ENCODE measurements at regions not wholly inside any gene's neighbourhood (a gene's known extent, or its start where the extent isn't known, plus 50 kb on each side); places are given as distances from the start of the nearest gene placed in this dataset.

GRCh38 chr21:16932314-16932713 is 580.5 kb upstream of the CXADR start:
- Histone ChIP-seq H3K9me2 (ENCODE audit: insufficient read depth) (no peaks in the 10 kb centered on the region), H3K4me1 (ENCODE audit: insufficient read depth) (0 out of 2 replicates have a peak, but pooled peaks cover 5% of the 10 kb centered on the region), H3K36me3 (ENCODE audit: insufficient read depth) (no peaks in the 10 kb centered on the region), H3F3A (replicated peaks; ENCODE audit: low read depth) (no peaks in the 10 kb centered on the region), H3K4me2 (no peak overlapping the region), H4K20me1 (replicated peaks; ENCODE audit: insufficient read depth) (no peaks in the 10 kb centered on the region), H3K27ac (ENCODE audit: low read depth) (no peak overlapping the region), H2AFZ (no peak overlapping the region), H3K79me2 (replicated peaks; ENCODE audit: insufficient read depth) (no peaks in the 10 kb centered on the region), H3K4me3 (no peak overlapping the region), H3K27me3 (ENCODE audit: insufficient read depth) (no peaks in the 10 kb centered on the region)
- Mint-ChIP-seq H3K4me1 (peaks cover 9% of the 10 kb centered on the region; the same call in 2 of the 3 replicates), H3K27me3 (ENCODE audit: insufficient read depth, low read depth, poor library complexity) (peaks cover 2% of the 10 kb centered on the region), H3K27ac (no peak overlapping the region), H3K4me3 (no peak overlapping the region), H3K36me3 (ENCODE audit: low read depth) (no peaks in the 10 kb centered on the region; the same call in 2 of the 3 replicates), H3K9me3 (peaks cover 3% of the 10 kb centered on the region; the same call in 1 of the 3 replicates)
- peak; percentile 3 for DNase-seq (ENCODE audit: low spot score)
- TF ChIP-seq CREB1 (CRISPR knock-in tag; IDR thresholded peaks at IDR 0.05; ENCODE audit: low read depth): no peak
- TF ChIP-seq ZNF114 (CRISPR knock-in tag; IDR thresholded peaks at IDR 0.05): no peak
- TF ChIP-seq ZNF462 (CRISPR knock-in tag; IDR thresholded peaks at IDR 0.05): no peak
- TF ChIP-seq NANOG (IDR thresholded peaks at IDR 0.05; ENCODE audit: borderline replicate concordance): no peak
- no peak for TF ChIP-seq CTCF (conservative IDR thresholded peaks at IDR 0.05; ENCODE audit: low read depth in 2 of 2)
- no peak for TF ChIP-seq EZH2phosphoT487 (IDR thresholded peaks at IDR 0.05; ENCODE audit: unreplicated experiment)
- TF ChIP-seq POLR2AphosphoS5 (IDR thresholded peaks at IDR 0.05; ENCODE audit: low read depth): no peak
- TF ChIP-seq ZNF331 (CRISPR knock-in tag; IDR thresholded peaks at IDR 0.05; ENCODE audit: low read depth): no peak
- TF ChIP-seq STAT1 (IDR thresholded peaks at IDR 0.05; ENCODE audit: unreplicated experiment): no peak
- no peak for TF ChIP-seq JUNB (IDR thresholded peaks at IDR 0.05; ENCODE audit: unreplicated experiment)
- no peak for TF ChIP-seq EZH2 (IDR thresholded peaks at IDR 0.05; ENCODE audit: low read depth, unreplicated experiment)
- TF ChIP-seq ETS1 (IDR thresholded peaks at IDR 0.05): no peak
- ATAC-seq: peak; percentile 42

Measured in GM23338 (cell line).